HFFc6 (cell line): ENCODE measurements at regions not wholly inside any gene's neighbourhood (a gene's known extent, or its start where the extent isn't known, plus 50 kb on each side); places are given as distances from the start of the nearest gene placed in this dataset.

Experiments used
- DNase-seq: peaks from one replicate; pipeline ENCODE4 v3.0.0-alpha.2; 2018
- H3K27ac Mint-ChIP-seq: 2 replicates; pipeline ENCODE4 v1.8.0; 2020; ENCODE audit warnings: mild to moderate bottlenecking, mixed read lengths
- H3K27me3 Mint-ChIP-seq: 2 replicates; pipeline ENCODE4 v1.8.0; 2021; ENCODE audit warnings: mild to moderate bottlenecking, moderate library complexity, mixed read lengths; ENCODE audit not compliant: insufficient read depth
- H3K36me3 Mint-ChIP-seq: 2 replicates; pipeline ENCODE4 v1.8.0; 2021; ENCODE audit warnings: low read depth, mixed read lengths
- H3K4me1 Mint-ChIP-seq: 2 replicates; pipeline ENCODE4 v1.8.0; 2020; ENCODE audit warnings: low read depth, mixed read lengths
- H3K4me3 Mint-ChIP-seq: 2 replicates; pipeline ENCODE4 v1.8.0; 2020; ENCODE audit warnings: mild to moderate bottlenecking, moderate library complexity, mixed read lengths
- H3K9me3 Mint-ChIP-seq: 2 replicates; pipeline ENCODE4 v1.8.0; 2020; ENCODE audit warnings: mild to moderate bottlenecking, mixed read lengths
- CTCF ChIP-seq: fragments of 200-600 bp; sonication (generic); IDR thresholded peaks from 2 replicates; pipeline ENCODE4 v1.5.0; 2021; ENCODE audit warnings: antibody characterized with exemption, mild to moderate bottlenecking

GRCh38 chr1:73105755-73106154, 823.4 kb upstream of the NEGR1 start:
- Mint-ChIP-seq H3K4me1 (no peaks in the 10 kb centered on the region), H3K4me3 (no peak overlapping the region), H3K36me3 (peaks cover 5% of the 10 kb centered on the region; the same call in 1 of the 2 replicates), H3K27me3 (no peaks in the 10 kb centered on the region), H3K27ac (no peak overlapping the region), H3K9me3 (peaks cover 32% of the 10 kb centered on the region)
- no peak for DNase-seq
- no peak for TF ChIP-seq CTCF

GRCh38 chr1:73104749-73105148, 822.4 kb upstream of the NEGR1 start:
- Mint-ChIP-seq H3K36me3 (peaks cover 5% of the 10 kb centered on the region; the same call in 1 of the 2 replicates), H3K4me1 (no peaks in the 10 kb centered on the region), H3K27me3 (no peaks in the 10 kb centered on the region), H3K27ac (no peak overlapping the region), H3K4me3 (no peak overlapping the region), H3K9me3 (peaks cover 42% of the 10 kb centered on the region)
- DNase-seq, result no peak
- no peak for TF ChIP-seq CTCF

- H3K9me3 Mint-ChIP-seq, result peaks cover 42% of the 10 kb centered on the region
- no peak for TF ChIP-seq CTCF
- no peaks in the 10 kb centered on the region for H3K27me3 Mint-ChIP-seq
- H3K27ac Mint-ChIP-seq, result no peak overlapping the region
- H3K4me1 Mint-ChIP-seq, result no peaks in the 10 kb centered on the region
- no peak overlapping the region for H3K4me3 Mint-ChIP-seq
- no peak for DNase-seq
- peaks cover 3% of the 10 kb centered on the region; the same call in 1 of the 2 replicates for H3K36me3 Mint-ChIP-seq
Observed at GRCh38 chr1:73100216-73100615, 817.9 kb upstream of the NEGR1 start.

GRCh38 chr1:73097917-73098316, 815.6 kb upstream of the NEGR1 start:
- Mint-ChIP-seq H3K27me3 (no peaks in the 10 kb centered on the region), H3K9me3 (peaks cover 29% of the 10 kb centered on the region), H3K27ac (no peak overlapping the region), H3K4me1 (no peaks in the 10 kb centered on the region), H3K36me3 (no peaks in the 10 kb centered on the region; the same call in 1 of the 2 replicates), H3K4me3 (no peak overlapping the region)
- no peak for DNase-seq
- no peak for TF ChIP-seq CTCF

- H3K4me1 Mint-ChIP-seq, result no peaks in the 10 kb centered on the region
- H3K36me3 Mint-ChIP-seq, result no peaks in the 10 kb centered on the region; the same call in 1 of the 2 replicates
- H3K9me3 Mint-ChIP-seq, result peaks cover 34% of the 10 kb centered on the region
- no peak for DNase-seq
- no peak overlapping the region for H3K4me3 Mint-ChIP-seq
- no peak overlapping the region for H3K27ac Mint-ChIP-seq
- no peaks in the 10 kb centered on the region for H3K27me3 Mint-ChIP-seq
- TF ChIP-seq CTCF, result no peak
Observed at GRCh38 chr1:73096841-73097240, 814.5 kb upstream of the NEGR1 start.

- DNase-seq, result no peak
- no peaks in the 10 kb centered on the region for H3K27me3 Mint-ChIP-seq
- H3K4me3 Mint-ChIP-seq, result no peak overlapping the region
- H3K27ac Mint-ChIP-seq, result no peak overlapping the region
- no peak for TF ChIP-seq CTCF
- H3K4me1 Mint-ChIP-seq, result no peaks in the 10 kb centered on the region
- H3K36me3 Mint-ChIP-seq, result no peaks in the 10 kb centered on the region
- H3K9me3 Mint-ChIP-seq, result peaks cover 38% of the 10 kb centered on the region
Observed at GRCh38 chr1:73092383-73092782, 810.0 kb upstream of the NEGR1 start.
